Mammary epithelial cell (primary cell): ENCODE measurements at regions not wholly inside any gene's neighbourhood (a gene's known extent, or its start where the extent isn't known, plus 50 kb on each side); places are given as distances from the start of the nearest gene placed in this dataset.

Experiments
- EZH2 ChIP-seq: IDR thresholded peaks from 2 replicates; pipeline ENCODE4 v1.6.1; 2012; ENCODE audit warnings: low read length, inconsistent platforms, borderline replicate concordance
- TF ChIP-seq, protein P1 (sequence below), 2 donors: IDR thresholded peaks in 1 of 2; conservative IDR thresholded peaks in 1 of 2; 2 replicates each; pipeline ENCODE4 v1.5.1; 2011 to 2012; ENCODE audit warnings: inconsistent platforms in 2 of 2, low read length in 2 of 2, mild to moderate bottlenecking in 2 of 2, control low read depth in 1 of 2, low read depth in 1 of 2; ENCODE audit not compliant: insufficient read depth in 1 of 2; ENCODE audit errors: extremely low read depth in 1 of 2

DNA sequence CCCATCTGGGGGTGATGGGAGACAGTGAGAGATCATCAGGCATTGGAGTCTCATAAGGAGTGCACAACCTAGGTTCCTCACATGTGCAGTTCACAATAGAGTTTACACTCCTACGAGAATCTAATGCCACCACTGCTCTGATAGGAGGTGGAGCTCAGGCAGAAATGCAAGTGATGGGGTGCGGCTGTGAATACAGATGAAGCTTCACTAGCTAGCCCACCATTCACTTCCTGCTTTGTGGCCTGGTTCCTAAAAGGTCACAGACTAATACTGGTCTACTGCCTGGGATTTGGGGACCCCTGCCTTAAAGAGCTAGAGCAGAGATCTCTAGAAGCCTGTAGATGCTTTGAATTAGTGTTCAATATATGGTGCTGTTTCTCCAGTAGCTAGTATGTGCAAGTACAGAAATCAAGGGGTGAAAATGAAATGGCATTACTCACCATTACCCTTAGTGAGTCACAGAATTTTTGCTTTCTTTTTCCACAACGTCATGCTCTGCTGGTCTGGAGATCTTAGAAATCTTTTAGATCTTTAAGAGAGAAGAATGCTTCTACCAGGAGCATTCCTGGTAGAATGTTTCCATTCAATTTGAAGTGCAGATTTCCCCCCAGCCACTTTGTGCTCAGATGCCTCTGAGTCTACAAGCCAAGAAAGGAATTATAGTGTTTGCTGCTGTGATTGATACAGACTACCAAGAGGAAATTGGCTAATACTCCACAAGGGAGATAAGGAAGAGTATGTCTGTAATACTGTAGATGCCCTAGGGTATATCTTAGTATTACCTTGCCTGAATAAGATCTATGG is 2301.2 kb downstream of the PCDH9 start:
- TF ChIP-seq, protein P1, sequence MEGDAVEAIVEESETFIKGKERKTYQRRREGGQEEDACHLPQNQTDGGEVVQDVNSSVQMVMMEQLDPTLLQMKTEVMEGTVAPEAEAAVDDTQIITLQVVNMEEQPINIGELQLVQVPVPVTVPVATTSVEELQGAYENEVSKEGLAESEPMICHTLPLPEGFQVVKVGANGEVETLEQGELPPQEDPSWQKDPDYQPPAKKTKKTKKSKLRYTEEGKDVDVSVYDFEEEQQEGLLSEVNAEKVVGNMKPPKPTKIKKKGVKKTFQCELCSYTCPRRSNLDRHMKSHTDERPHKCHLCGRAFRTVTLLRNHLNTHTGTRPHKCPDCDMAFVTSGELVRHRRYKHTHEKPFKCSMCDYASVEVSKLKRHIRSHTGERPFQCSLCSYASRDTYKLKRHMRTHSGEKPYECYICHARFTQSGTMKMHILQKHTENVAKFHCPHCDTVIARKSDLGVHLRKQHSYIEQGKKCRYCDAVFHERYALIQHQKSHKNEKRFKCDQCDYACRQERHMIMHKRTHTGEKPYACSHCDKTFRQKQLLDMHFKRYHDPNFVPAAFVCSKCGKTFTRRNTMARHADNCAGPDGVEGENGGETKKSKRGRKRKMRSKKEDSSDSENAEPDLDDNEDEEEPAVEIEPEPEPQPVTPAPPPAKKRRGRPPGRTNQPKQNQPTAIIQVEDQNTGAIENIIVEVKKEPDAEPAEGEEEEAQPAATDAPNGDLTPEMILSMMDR (conservative IDR thresholded peaks at IDR 0.05 in 1 of 2, IDR thresholded peaks at IDR 0.05 in 1 of 2; ENCODE audit: extremely low read depth in 1 of 2, insufficient read depth in 1 of 2, low read depth in 1 of 2, low read length in 2 of 2) = no peak
- no peak for TF ChIP-seq EZH2
